ENCODE measurements at regions not wholly inside any gene's neighbourhood (a gene's known extent, or its start where the extent isn't known, plus 50 kb on each side); places are given as distances from the start of the nearest gene placed in this dataset.

- TF ChIP-seq PBX3 (IDR thresholded peaks at IDR 0.05) (no peak), RAD21 (conservative IDR thresholded peaks at IDR 0.05 in 1 of 2, IDR thresholded peaks at IDR 0.05 in 1 of 2) (no peak)
Measured at GRCh38 chr6:167400482-167401138, 75.7 kb downstream of the TTLL2 start.

All from A549 (cell line).